ENCODE measurements at regions not wholly inside any gene's neighbourhood (a gene's known extent, or its start where the extent isn't known, plus 50 kb on each side); places are given as distances from the start of the nearest gene placed in this dataset.

DNA sequence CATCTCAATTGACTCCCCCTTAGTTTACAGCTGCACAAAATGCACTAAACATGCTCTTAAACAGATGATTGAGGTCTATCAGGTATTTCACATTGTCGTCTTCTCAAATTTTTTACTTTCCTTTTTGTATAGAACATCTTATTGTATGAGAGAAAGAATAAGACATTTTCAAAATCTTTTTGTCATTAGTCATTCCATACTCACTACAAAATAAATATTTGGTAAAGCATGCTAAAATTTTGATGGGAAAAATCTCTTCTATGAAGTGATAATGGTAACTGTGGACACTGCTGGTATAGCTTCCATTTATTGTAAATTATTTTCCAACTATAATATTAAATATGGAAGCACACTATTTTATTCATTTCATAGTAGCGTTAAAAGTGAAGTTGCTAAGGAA, 185.6 kb upstream of the FSTL5 start:
- Histone ChIP-seq H3K27ac (ENCODE audit: poor library complexity, severe bottlenecking) (no peak overlapping the region), H3K27me3 (ENCODE audit: insufficient read depth, poor library complexity, severe bottlenecking) (no peaks in the 10 kb centered on the region), H3K4me3 (ENCODE audit: severe bottlenecking) (no peak overlapping the region), H3K4me1 (ENCODE audit: insufficient read depth, poor library complexity, severe bottlenecking) (no peaks in the 10 kb centered on the region), H3K36me3 (ENCODE audit: low read depth) (no peaks in the 10 kb centered on the region), H3K9me3 (ENCODE audit: severe bottlenecking) (no peaks in the 10 kb centered on the region)
- TF ChIP-seq, protein P1, sequence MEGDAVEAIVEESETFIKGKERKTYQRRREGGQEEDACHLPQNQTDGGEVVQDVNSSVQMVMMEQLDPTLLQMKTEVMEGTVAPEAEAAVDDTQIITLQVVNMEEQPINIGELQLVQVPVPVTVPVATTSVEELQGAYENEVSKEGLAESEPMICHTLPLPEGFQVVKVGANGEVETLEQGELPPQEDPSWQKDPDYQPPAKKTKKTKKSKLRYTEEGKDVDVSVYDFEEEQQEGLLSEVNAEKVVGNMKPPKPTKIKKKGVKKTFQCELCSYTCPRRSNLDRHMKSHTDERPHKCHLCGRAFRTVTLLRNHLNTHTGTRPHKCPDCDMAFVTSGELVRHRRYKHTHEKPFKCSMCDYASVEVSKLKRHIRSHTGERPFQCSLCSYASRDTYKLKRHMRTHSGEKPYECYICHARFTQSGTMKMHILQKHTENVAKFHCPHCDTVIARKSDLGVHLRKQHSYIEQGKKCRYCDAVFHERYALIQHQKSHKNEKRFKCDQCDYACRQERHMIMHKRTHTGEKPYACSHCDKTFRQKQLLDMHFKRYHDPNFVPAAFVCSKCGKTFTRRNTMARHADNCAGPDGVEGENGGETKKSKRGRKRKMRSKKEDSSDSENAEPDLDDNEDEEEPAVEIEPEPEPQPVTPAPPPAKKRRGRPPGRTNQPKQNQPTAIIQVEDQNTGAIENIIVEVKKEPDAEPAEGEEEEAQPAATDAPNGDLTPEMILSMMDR (IDR thresholded peaks at IDR 0.05; ENCODE audit: poor library complexity, severe bottlenecking): no peak
- no peak for DNase-seq (ENCODE audit: low spot score)
- ATAC-seq (ENCODE audit: low read depth): no peak

DNA sequence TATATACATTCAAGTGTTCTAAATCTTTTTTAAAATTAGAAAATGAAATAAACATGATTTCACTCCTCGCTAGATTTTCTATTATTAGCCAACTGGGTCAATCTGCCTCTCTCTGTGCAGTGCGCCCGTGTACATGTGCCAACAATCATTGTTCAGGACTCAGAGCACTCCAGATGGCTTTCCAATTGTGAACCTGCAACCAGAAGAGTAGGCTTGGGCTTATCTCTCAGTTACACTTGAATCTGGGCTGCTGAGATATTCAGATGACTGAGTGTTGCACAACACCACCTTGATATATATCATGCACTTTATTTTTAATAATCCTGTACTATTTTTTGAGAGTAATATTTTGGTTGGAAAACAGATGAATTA, 184.0 kb upstream of the FSTL5 start:
- no peak for DNase-seq (ENCODE audit: low spot score)
- no peak for ATAC-seq (ENCODE audit: low read depth)
- Histone ChIP-seq H3K27me3 (ENCODE audit: insufficient read depth, poor library complexity, severe bottlenecking) (no peaks in the 10 kb centered on the region), H3K27ac (ENCODE audit: poor library complexity, severe bottlenecking) (no peak overlapping the region), H3K9me3 (ENCODE audit: severe bottlenecking) (no peaks in the 10 kb centered on the region), H3K36me3 (ENCODE audit: low read depth) (no peaks in the 10 kb centered on the region), H3K4me3 (ENCODE audit: severe bottlenecking) (no peak overlapping the region), H3K4me1 (ENCODE audit: insufficient read depth, poor library complexity, severe bottlenecking) (no peaks in the 10 kb centered on the region)
- TF ChIP-seq, protein P1 (IDR thresholded peaks at IDR 0.05; ENCODE audit: poor library complexity, severe bottlenecking): no peak

DNA sequence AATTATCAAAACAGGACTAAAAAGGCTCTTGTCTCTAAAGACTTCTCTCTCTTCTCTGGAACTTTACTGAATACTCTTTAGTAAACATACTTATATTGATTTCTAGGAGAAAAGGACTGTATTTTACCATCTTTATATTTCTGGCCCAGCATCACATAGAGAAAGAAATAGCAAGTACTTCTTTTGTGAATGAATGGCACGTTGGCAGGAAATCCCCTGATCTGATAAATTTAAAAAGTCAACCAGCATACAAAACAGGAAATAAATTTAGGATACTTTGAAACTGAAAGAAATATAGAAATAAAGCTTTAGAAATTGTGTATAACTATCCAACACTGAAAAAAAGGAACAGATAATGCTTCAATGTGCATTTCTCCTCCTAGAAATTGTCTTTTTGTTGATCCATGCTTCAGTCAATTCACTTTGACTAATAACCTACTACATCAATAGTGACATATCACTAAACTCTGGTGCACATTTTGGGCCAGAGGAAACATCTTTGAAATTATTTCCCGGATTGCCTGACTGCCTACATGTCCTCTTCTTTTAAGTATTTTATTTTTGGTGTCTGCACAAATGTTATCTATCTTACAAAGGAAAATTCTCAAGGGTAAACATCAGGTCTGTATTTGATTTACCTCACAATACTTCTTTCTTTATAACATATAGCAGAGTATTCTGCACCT, 183.5 kb upstream of the FSTL5 start:
- Histone ChIP-seq H3K27me3 (ENCODE audit: insufficient read depth, poor library complexity, severe bottlenecking) (no peaks in the 10 kb centered on the region), H3K4me3 (ENCODE audit: severe bottlenecking) (no peak overlapping the region), H3K4me1 (ENCODE audit: insufficient read depth, poor library complexity, severe bottlenecking) (no peaks in the 10 kb centered on the region), H3K9me3 (ENCODE audit: severe bottlenecking) (no peaks in the 10 kb centered on the region), H3K27ac (ENCODE audit: poor library complexity, severe bottlenecking) (no peak overlapping the region), H3K36me3 (ENCODE audit: low read depth) (no peaks in the 10 kb centered on the region)
- TF ChIP-seq, protein P1 (IDR thresholded peaks at IDR 0.05; ENCODE audit: poor library complexity, severe bottlenecking): no peak
- no peak for DNase-seq (ENCODE audit: low spot score)
- ATAC-seq (ENCODE audit: low read depth): no peak

DNA sequence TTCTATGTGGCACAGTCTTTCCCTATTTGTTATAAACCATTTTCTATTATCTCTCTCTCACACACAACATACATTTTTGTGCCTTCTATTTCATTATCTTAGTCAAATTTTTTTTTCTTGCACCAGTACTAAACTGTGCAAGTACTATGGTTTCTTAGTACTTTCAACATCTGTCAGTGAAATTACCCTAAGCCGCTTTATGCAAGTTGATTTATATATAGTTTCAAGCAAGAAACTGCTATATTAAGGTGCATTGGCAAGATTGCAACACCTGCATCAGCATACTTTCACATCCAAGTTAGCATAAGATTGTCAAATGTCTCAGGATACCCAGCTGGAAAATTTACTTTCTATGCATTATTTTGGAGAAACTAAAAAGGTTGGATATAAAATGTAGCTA, 180.2 kb upstream of the FSTL5 start:
- DNase-seq (ENCODE audit: low spot score) (no peak), ATAC-seq (ENCODE audit: low read depth) (no peak)
- H3K9me3 ChIP-seq (ENCODE audit: severe bottlenecking): no peaks in the 10 kb centered on the region

DNA sequence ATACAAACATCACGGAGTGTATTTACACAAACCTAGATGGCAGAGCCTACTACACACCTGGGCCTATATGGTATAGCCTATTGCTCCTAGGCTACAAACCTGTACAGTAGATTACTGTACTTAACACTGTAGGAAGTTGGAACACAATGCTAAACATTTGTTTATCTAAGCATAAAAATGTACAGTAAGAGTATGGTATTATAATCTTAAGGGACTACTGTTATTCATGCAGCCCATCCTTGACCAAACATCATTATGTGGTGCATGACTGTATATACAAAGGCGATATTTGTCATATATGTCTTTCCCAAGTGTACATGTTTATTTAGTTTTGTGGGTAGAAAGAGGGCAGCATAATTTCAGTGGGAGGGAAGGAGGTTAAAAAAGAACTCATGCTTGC, 177.7 kb upstream of the FSTL5 start:
- no peaks in the 10 kb centered on the region for H3K4me1 ChIP-seq (ENCODE audit: insufficient read depth, poor library complexity, severe bottlenecking)
- ATAC-seq (ENCODE audit: low read depth): no peak
- H3K27me3 ChIP-seq (ENCODE audit: insufficient read depth, poor library complexity, severe bottlenecking): no peaks in the 10 kb centered on the region
- no peaks in the 10 kb centered on the region for H3K36me3 ChIP-seq (ENCODE audit: low read depth)
- DNase-seq (ENCODE audit: low spot score): no peak
- H3K27ac ChIP-seq (ENCODE audit: poor library complexity, severe bottlenecking): no peak overlapping the region
- TF ChIP-seq, protein P1 (IDR thresholded peaks at IDR 0.05; ENCODE audit: poor library complexity, severe bottlenecking): no peak
- no peak overlapping the region for H3K4me3 ChIP-seq (ENCODE audit: severe bottlenecking)
- no peaks in the 10 kb centered on the region for H3K9me3 ChIP-seq (ENCODE audit: severe bottlenecking)

More for the DNA sequence above, 180.2 kb upstream of the FSTL5 start:
- TF ChIP-seq, protein P1 (IDR thresholded peaks at IDR 0.05; ENCODE audit: poor library complexity, severe bottlenecking): no peak
- H3K4me3 ChIP-seq (ENCODE audit: severe bottlenecking): no peak overlapping the region
- no peaks in the 10 kb centered on the region for H3K36me3 ChIP-seq (ENCODE audit: low read depth)
- H3K27me3 ChIP-seq (ENCODE audit: insufficient read depth, poor library complexity, severe bottlenecking): no peaks in the 10 kb centered on the region
- H3K27ac ChIP-seq (ENCODE audit: poor library complexity, severe bottlenecking): no peak overlapping the region
- H3K4me1 ChIP-seq (ENCODE audit: insufficient read depth, poor library complexity, severe bottlenecking): no peaks in the 10 kb centered on the region

Measured in RWPE2 (cell line).